Activated B cell treated with CpG ODN at 0.5 μM for 24 hours (primary cell): ENCODE measurements at regions not wholly inside any gene's neighbourhood (a gene's known extent, or its start where the extent isn't known, plus 50 kb on each side); places are given as distances from the start of the nearest gene placed in this dataset.

Experiments
- ATAC-seq: fragments of 200-7000 bp; cut with Tn5 transposase; one replicate; pipeline ENCODE4 v1.10.0; 2021; ENCODE audit warnings: low read depth, mild to moderate bottlenecking, moderate library complexity
- CTCF ChIA-PET: fragments of 350-600 bp; sonication (Branson Sonifier 250); formaldehyde crosslinking; loops from one replicate; lab custom pipeline; 2021; ENCODE audit warnings: antibody characterized with exemption; lab: Charles Lee
- POLR2A ChIA-PET: fragments of 350-600 bp; sonication (Branson Sonifier 250); formaldehyde crosslinking; loops from one replicate; lab custom pipeline; 2021; ENCODE audit warnings: antibody characterized with exemption; lab: Charles Lee
- DNase-seq: peaks from one replicate; pipeline ENCODE4 v3.0.0; 2022
- H3K27ac Mint-ChIP-seq: one replicate; pipeline ENCODE4 v1.8.0; 2020; ENCODE audit warnings: mixed read lengths
- H3K27me3 Mint-ChIP-seq: one replicate; pipeline ENCODE4 v1.8.0; 2021; ENCODE audit warnings: mixed read lengths
- H3K36me3 Mint-ChIP-seq: one replicate; pipeline ENCODE4 v1.8.0; 2021; ENCODE audit warnings: low read depth, mixed read lengths
- H3K4me1 Mint-ChIP-seq: one replicate; pipeline ENCODE4 v1.8.0; 2021; ENCODE audit warnings: mixed read lengths
- H3K4me3 Mint-ChIP-seq: one replicate; pipeline ENCODE4 v1.8.0; 2020; ENCODE audit warnings: mild to moderate bottlenecking, mixed read lengths
- H3K9me3 Mint-ChIP-seq: one replicate; pipeline ENCODE4 v1.8.0; 2020; ENCODE audit warnings: mixed read lengths
- intact Hi-C: fragments of 100-400 bp; cut with micrococcal nuclease; formaldehyde crosslinking; loops from one replicate; pipeline ENCODE4 v1.15.1; 2024
- TF ChIP-seq, protein P1 (sequence below): fragments of 200-600 bp; IDR thresholded peaks from one replicate; pipeline ENCODE4 v1.8.0; 2022; ENCODE audit warnings: antibody characterized with exemption, mild to moderate bottlenecking

DNA sequence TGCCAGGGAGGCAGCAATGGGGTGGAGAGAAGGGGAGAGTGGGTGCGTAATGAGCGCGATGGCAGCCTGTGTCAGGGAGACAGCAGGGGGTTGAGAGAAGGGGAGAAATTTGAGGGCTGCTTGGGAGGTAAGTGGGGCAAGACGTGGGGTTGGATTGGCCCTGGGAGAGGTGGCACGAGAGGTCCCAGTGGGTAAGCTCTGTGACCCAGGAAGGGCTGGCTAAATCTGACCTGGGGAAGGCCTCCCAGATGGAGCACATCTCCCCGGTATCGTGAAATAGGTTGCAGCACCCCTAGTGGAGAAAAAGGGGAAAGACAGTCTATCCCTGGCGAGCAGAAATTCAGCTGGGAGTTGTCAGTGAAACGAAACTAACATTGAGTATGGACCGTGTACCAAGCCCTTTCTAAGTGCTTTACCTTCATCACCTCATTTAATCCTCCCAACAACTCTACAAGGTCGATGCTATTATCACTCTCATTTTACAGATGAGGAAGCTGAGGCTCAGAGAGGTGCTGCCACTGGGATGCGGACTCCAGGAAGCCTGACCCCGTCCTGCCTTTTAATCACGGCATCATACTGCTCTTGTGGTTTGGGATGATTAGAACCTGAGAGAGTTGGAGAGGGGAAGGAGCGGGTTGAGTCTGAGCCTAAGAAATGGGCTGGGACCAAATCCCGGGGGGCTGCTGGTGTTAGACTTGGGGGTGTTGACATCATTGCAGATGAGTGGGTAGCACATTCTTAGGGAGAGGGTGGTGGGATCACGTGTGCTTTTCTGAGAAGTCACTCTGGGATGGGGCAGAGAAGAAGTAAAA is 56.6 kb upstream of the RPL11 start:
- Mint-ChIP-seq H3K27me3 (no peaks in the 10 kb centered on the region), H3K27ac (peak overlapping the region; percentile 92), H3K36me3 (no peaks in the 10 kb centered on the region), H3K4me3 (peak overlapping the region; percentile 67), H3K9me3 (no peaks in the 10 kb centered on the region), H3K4me1 (peaks cover 51% of the 10 kb centered on the region)
- TF ChIP-seq, protein P1, sequence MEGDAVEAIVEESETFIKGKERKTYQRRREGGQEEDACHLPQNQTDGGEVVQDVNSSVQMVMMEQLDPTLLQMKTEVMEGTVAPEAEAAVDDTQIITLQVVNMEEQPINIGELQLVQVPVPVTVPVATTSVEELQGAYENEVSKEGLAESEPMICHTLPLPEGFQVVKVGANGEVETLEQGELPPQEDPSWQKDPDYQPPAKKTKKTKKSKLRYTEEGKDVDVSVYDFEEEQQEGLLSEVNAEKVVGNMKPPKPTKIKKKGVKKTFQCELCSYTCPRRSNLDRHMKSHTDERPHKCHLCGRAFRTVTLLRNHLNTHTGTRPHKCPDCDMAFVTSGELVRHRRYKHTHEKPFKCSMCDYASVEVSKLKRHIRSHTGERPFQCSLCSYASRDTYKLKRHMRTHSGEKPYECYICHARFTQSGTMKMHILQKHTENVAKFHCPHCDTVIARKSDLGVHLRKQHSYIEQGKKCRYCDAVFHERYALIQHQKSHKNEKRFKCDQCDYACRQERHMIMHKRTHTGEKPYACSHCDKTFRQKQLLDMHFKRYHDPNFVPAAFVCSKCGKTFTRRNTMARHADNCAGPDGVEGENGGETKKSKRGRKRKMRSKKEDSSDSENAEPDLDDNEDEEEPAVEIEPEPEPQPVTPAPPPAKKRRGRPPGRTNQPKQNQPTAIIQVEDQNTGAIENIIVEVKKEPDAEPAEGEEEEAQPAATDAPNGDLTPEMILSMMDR: peak; percentile 69
- ChIA-PET CTCF (interaction anchor here (0.6 to 14.5 kb wide), 21 partner anchors 10 to 138 kb away, joined by 3 to 872 read pairs (median 5); partner anchors contain the start of genes E2F2, ELOA and ID3), POLR2A (interaction anchor here (0.6 to 14.8 kb wide), 19 partner anchors 11 to 138 kb away, joined by 3 to 441 read pairs (median 7); partner anchors contain the start of gene ID3)
- intact Hi-C loops: loop anchor here (1.0 to 10.0 kb wide), 7 partner anchors 11 to 290 kb away; partner anchors contain the start of genes HNRNPR and ID3
- ATAC-seq (peak; percentile 87), DNase-seq (peak; percentile 45)

- Mint-ChIP-seq H3K27ac (peak overlapping the region; percentile 92), H3K27me3 (no peaks in the 10 kb centered on the region), H3K4me1 (peaks cover 57% of the 10 kb centered on the region), H3K36me3 (no peaks in the 10 kb centered on the region), H3K9me3 (no peaks in the 10 kb centered on the region), H3K4me3 (peak overlapping the region; percentile 67)
- ATAC-seq: no peak
- ChIA-PET CTCF (interaction anchor here (0.6 to 14.5 kb wide), 19 partner anchors 9 to 209 kb away, joined by 3 to 872 read pairs (median 6); partner anchors contain the start of genes ELOA and ID3), POLR2A (interaction anchor here (0.6 to 14.8 kb wide), 18 partner anchors 10 to 89 kb away, joined by 3 to 441 read pairs (median 8); partner anchors contain the start of gene ID3)
- DNase-seq: no peak
- intact Hi-C loops: loop anchor here (2.0 to 10.0 kb wide), 3 partner anchors 16 to 290 kb away; partner anchors contain the start of gene HNRNPR
- TF ChIP-seq, protein P1: no peak
Measured at GRCh38 chr1:23634518-23634839, 57.1 kb upstream of the RPL11 start.

DNA sequence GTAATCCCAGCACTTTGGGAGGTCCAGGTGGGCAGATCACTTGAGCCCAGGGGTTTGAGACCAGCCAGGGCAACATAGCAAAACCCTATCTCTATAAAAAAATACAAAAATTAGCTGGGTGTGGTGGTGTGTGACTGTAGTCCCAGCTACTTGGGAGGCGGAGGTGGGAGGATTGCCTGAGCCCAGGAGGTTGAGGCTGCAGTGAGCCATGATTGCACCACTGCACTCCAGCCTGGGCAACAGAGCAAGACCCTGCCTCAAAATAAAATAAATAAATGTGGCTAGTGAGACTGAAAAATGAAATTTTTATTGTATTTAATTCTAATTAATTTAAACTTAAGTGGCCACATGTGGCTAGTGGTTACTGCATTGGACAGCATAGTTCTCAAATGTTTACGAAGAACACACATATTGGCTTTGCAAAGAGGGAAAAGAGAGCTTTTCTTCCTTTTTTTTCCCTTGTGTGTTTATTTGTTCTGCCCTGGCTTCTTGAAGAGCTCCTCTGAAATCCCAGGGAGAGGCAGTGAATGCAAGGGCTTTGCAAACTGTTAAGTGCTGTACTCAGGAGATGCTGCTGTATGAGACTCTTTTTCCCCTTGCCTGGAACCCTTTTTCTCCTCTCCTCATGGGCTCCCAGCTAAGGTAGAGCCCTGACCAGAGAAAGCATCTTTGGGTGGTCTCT is 59.0 kb upstream of the RPL11 start:
- DNase-seq (no peak), ATAC-seq (no peak)
- intact Hi-C loops: loop anchor here (10.0 kb wide), 1 partner anchor 288 kb away; the partner anchor contains the start of gene HNRNPR
- Mint-ChIP-seq H3K27ac (peak overlapping the region; percentile 69), H3K36me3 (no peaks in the 10 kb centered on the region), H3K4me1 (peaks cover 70% of the 10 kb centered on the region), H3K27me3 (no peaks in the 10 kb centered on the region), H3K4me3 (no peak overlapping the region), H3K9me3 (no peaks in the 10 kb centered on the region)
- ChIA-PET POLR2A (interaction anchor here (0.6 to 14.8 kb wide), 10 partner anchors 11 to 643 kb away, joined by 3 to 441 read pairs (median 7); partner anchors contain the start of genes E2F2 and ID3), CTCF (interaction anchor here (0.6 to 14.5 kb wide), 5 partner anchors 12 to 78 kb away, joined by 3 to 872 read pairs (median 32); partner anchors contain the start of gene ID3)
- TF ChIP-seq, protein P1: no peak

- Mint-ChIP-seq H3K36me3 (no peaks in the 10 kb centered on the region), H3K4me3 (no peak overlapping the region), H3K27me3 (no peaks in the 10 kb centered on the region), H3K9me3 (peaks cover 3% of the 10 kb centered on the region), H3K27ac (peak overlapping the region; percentile 70), H3K4me1 (peaks cover 76% of the 10 kb centered on the region)
- POLR2A ChIA-PET: interaction anchor here (1.1 to 14.8 kb wide), 8 partner anchors 9 to 75 kb away, joined by 3 to 441 read pairs (median 8); partner anchors contain the start of gene ID3
- TF ChIP-seq, protein P1: no peak
- ATAC-seq: no peak
- CTCF ChIA-PET: interaction anchor here (1.4 to 14.5 kb wide), 3 partner anchors 9 to 75 kb away, joined by 4 to 872 read pairs (median 8); partner anchors contain the start of gene ID3
- intact Hi-C loops: loop anchor here (1.0 to 10.0 kb wide), 2 partner anchors 10 to 285 kb away; partner anchors contain the start of gene HNRNPR
- DNase-seq: no peak
Measured at GRCh38 chr1:23629708-23630290, 61.8 kb upstream of the RPL11 start.
